NCI-H1930 (cell line): ENCODE measurements at regions not wholly inside any gene's neighbourhood (a gene's known extent, or its start where the extent isn't known, plus 50 kb on each side); places are given as distances from the start of the nearest gene placed in this dataset.
"Not testable (repeated sequence)": the region's sequence is repeated elsewhere in the genome, so short reads cannot be mapped to it uniquely, and the experiment has no call there.

Source experiments
- DNase-seq, 2 experiments: peaks; one replicate each; lab custom pipeline; 2025; lab: John Stamatoyannopoulos, UW

GRCh38 chr6:6412700-6413099 lies 92.2 kb upstream of the F13A1 start:
- no peak for DNase-seq

GRCh38 chr6:6414931-6415330 lies 94.5 kb upstream of the F13A1 start:
- DNase-seq: no peak

DNA sequence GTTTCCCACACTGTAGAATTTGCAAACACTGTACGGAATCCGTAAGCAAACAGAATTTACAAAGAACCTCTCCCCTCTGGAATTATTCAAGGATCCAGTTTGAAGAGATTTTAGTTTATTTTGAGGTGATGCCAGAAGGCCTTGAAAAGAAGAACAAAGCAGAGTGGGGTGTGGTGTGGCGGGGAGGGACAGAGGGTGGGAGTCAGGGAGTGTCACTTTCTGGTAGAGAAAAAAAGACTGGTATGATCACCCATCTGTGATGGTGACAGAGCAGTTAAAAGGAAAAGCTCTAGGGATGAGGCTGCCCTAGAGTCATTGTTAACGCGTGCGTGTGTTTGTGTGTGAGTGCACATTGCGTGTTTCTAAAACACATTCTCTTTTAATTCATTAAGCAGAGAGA lies 97.0 kb upstream of the F13A1 start:
- no peak for DNase-seq

GRCh38 chr6:6418421-6418820 lies 98.0 kb upstream of the F13A1 start:
- no peak for DNase-seq

DNA sequence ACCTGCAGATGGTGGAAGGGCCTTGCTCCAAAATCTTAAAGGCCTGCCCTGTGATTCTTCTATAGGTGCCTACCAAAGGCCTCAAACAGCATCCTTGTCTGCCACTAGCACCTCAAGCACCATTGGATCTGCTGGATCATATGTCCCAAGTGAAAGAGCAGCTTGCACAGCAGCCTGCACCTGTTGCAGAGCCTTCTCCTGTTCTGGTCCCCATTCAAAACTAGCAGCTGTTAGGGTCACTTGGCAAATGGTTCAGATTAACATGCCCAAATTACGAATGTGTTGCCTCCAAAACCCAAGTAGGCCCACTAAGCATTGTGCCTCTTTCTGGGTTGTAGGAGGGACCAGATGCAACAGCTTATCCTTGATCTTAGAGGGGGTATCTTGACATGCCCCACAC lies 99.6 kb upstream of the F13A1 start:
- DNase-seq: no peak

DNA sequence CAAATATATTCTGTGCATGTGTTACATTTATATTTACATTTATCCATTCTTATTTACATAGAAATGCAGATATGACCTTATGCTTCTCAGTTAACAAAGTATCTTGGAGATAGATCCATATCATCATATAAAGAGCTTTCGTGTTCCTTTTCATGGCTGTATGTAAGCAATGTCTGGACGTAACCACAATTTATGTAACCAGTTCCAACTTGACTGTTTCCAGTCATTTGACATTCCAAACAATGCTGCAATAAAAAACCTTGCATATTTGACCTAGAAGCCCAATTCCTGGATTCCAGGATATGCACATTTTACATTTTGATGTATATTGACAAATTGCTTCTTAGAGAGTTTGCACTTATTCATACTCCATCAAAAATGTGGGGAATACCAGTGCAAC lies 113.7 kb upstream of the F13A1 start:
- no peak for DNase-seq

- no peak for DNase-seq
Measured at GRCh38 chr6:6434723-6435122, 114.3 kb upstream of the F13A1 start.

- DNase-seq: no peak
Measured at GRCh38 chr6:6436366-6436765, 115.9 kb upstream of the F13A1 start.

- DNase-seq: no peak
Measured at GRCh38 chr6:6436946-6437345, 116.5 kb upstream of the F13A1 start.

- DNase-seq: no peak
Measured at GRCh38 chr6:6438286-6438685, 117.8 kb upstream of the F13A1 start.

- DNase-seq: no peak
Measured at GRCh38 chr6:6439778-6440177, 119.3 kb upstream of the F13A1 start.

- DNase-seq: no peak
Measured at GRCh38 chr6:6452002-6452401, 131.5 kb upstream of the F13A1 start.

DNA sequence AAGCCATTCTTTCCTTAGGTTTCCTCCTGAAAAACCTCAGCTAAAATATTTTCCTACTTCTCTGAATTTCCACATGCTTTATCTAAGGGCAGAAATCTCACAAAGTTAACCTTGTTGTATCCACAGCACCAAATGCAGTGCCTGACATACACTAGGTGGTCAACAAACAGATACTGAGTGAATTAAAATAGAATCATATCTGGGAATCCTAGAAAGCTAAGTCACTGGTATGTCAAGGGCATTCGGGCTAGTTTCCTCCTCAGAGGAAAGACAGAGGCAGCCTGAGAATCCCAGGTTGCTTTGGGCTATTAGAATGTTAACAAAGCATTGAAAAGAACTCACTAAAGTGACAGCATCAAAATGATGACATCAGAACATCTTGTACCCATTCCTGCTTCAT lies 132.7 kb upstream of the F13A1 start:
- DNase-seq: no peak

DNA sequence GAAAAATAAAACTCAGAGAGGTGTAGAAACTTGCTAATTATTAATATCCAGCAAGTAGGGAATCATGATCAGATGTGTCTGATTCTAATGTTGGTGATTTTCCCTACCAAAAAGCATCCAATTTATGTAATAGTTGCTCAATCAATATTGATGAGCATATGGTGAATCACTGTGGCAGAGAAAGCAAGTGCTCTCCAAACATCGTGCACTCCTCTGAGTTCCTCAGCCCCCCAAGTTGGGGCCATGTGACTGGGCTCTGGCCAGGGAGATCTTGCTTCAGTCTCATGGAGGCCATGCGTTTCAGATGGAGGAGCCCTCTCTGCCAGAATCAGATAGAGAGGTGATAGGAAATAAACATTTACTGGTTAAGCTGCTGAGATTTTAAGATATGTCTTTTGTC lies 133.2 kb upstream of the LY86 start:
- DNase-seq: no peak

GRCh38 chr6:6458172-6458571 lies 130.3 kb upstream of the LY86 start:
- DNase-seq: no peak

GRCh38 chr6:6459963-6460362 lies 128.6 kb upstream of the LY86 start:
- DNase-seq: not testable (repeated sequence)

DNA sequence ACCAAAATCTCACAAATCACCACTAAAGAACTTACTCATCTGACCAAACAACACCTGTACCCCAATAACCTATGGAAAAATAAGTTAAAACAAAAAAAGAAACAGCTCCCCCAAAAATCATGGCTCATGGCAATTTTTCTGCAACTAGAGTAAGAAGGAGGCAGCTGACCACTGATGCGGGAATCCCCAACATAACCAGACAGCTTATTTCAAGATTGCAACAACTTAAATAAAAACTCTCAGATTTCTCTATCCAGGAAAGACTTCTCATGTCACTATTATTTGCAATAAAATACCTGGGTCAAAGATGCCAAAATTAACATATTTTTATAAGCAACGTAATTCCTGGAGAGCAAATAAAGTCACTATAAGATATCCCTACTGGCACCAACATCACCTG lies 128.1 kb upstream of the LY86 start:
- DNase-seq: no peak

DNA sequence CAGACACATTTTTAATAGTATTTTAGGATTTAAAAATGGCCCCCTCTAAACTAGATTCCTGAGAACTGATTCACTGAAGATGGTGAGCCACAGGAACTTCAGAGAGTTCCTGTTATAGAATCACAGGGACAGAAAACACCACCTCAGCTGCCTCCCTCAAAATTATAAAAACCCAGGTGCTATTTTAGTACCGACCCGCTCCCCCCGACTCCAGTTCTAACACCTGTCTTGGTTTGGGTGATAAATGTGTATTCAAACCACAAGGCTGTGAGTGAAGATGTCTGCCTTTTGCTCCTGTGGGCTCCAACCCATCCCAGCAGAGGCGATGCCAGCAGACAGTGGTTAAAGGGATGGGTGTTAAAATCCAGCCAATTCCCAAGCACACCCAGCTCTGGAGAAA lies 127.4 kb upstream of the LY86 start:
- no peak for DNase-seq

- no peak for DNase-seq
Measured at GRCh38 chr6:6466967-6467761, 121.4 kb upstream of the LY86 start.

GRCh38 chr6:6469074-6469473 lies 119.4 kb upstream of the LY86 start:
- no peak for DNase-seq

DNA sequence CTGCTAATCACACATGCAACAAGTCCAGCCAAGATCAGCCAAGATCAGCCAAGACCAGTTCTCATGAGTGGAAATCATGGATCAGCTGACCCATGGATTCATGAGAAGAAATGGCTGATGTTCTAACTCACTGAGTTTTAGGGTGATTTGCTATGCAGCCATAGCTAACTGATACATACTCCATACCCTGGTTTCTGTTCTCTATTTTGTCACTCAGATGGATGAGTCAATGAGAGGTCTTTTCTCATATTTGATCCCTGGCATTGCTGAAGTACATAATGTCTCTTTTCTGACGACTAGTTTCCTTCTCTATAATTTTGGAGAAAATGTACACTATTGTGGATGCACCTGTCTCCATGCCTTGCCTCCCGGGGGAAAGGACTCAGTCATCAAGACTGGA lies 118.4 kb upstream of the LY86 start:
- DNase-seq: no peak

GRCh38 chr6:6471276-6471675 lies 117.2 kb upstream of the LY86 start:
- no peak for DNase-seq

- peak; percentile 15 to 42 for DNase-seq
Measured at GRCh38 chr6:6474170-6474920, 114.2 kb upstream of the LY86 start.

- no peak for DNase-seq
Measured at GRCh38 chr6:6479785-6480184, 108.7 kb upstream of the LY86 start.
